GM19023 (cell line): ENCODE measurements at regions not wholly inside any gene's neighbourhood (a gene's known extent, or its start where the extent isn't known, plus 50 kb on each side); places are given as distances from the start of the nearest gene placed in this dataset.

Experiments
- ATAC-seq: cut with Tn5 transposase; IDR thresholded peaks from one replicate; pipeline ENCODE4 v1.9.1; 2021; ENCODE audit warnings: mild to moderate bottlenecking, moderate library complexity; ENCODE audit not compliant: unreplicated experiment

- ATAC-seq, result no peak
These were observed 147.0 kb upstream of the NAV2 start for GRCh38 chr11:19565639-19566038.

- no peak for ATAC-seq
These were observed 150.5 kb upstream of the NAV2 start for GRCh38 chr11:19562156-19562555.

GRCh38 chr11:19561011-19561410 lies 151.6 kb upstream of the NAV2 start:
- no peak for ATAC-seq

GRCh38 chr11:19560156-19560555 lies 152.5 kb upstream of the NAV2 start:
- no peak for ATAC-seq

GRCh38 chr11:19559746-19560145 lies 152.9 kb upstream of the NAV2 start:
- ATAC-seq, result no peak

- no peak for ATAC-seq
These were observed 154.2 kb upstream of the NAV2 start for GRCh38 chr11:19558189-19558986.

GRCh38 chr11:19557720-19558140 lies 154.9 kb upstream of the NAV2 start:
- ATAC-seq, result peak; percentile 62

GRCh38 chr11:19557185-19557584 lies 155.5 kb upstream of the NAV2 start:
- no peak for ATAC-seq

GRCh38 chr11:19555266-19555665 lies 157.4 kb upstream of the NAV2 start:
- no peak for ATAC-seq

GRCh38 chr11:19553683-19554333 lies 158.8 kb upstream of the NAV2 start:
- ATAC-seq, result peak; percentile 72

- ATAC-seq, result no peak
These were observed 159.9 kb upstream of the NAV2 start for GRCh38 chr11:19552656-19553260.

- ATAC-seq, result no peak
These were observed 160.5 kb upstream of the NAV2 start for GRCh38 chr11:19552161-19552560.

GRCh38 chr11:19551457-19551856 lies 161.2 kb upstream of the NAV2 start:
- no peak for ATAC-seq

GRCh38 chr11:19547044-19547443 lies 165.6 kb upstream of the NAV2 start:
- ATAC-seq, result no peak

GRCh38 chr11:19546325-19546724 lies 166.3 kb upstream of the NAV2 start:
- no peak for ATAC-seq

GRCh38 chr11:19541521-19542049 lies 171.1 kb upstream of the NAV2 start:
- no peak for ATAC-seq

- ATAC-seq, result no peak
These were observed 172.8 kb upstream of the NAV2 start for GRCh38 chr11:19539861-19540260.

GRCh38 chr11:19537803-19538453 lies 174.7 kb upstream of the NAV2 start:
- ATAC-seq, result no peak

GRCh38 chr11:19536131-19536530 lies 176.5 kb upstream of the NAV2 start:
- ATAC-seq, result no peak

GRCh38 chr11:19530505-19530904 lies 182.1 kb upstream of the NAV2 start:
- ATAC-seq, result no peak

- no peak for ATAC-seq
These were observed 186.5 kb upstream of the NAV2 start for GRCh38 chr11:19526119-19526518.
